NCI-H774 (cell line): ENCODE measurements at regions not wholly inside any gene's neighbourhood (a gene's known extent, or its start where the extent isn't known, plus 50 kb on each side); places are given as distances from the start of the nearest gene placed in this dataset.

Source experiments
- DNase-seq: peaks from one replicate; lab custom pipeline; 2025; lab: John Stamatoyannopoulos, UW

DNA sequence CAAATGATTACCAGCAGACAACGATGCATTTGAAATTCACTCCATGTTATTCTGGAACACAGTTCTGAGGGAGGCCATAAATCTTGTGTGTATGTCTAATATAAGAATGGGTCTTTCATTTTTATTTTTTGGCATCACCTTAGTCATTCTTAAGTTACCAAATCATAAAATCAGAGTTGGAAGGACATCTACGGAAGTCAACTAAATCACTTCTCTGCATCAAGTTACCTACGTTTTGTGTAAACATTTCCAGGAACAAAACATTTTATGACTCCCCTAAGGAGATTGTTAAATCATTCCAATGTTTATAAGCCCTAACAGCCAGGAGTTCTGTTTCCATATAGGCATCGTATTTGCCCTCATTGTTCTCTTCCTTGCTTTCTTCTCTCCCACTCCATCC lies 378.2 kb downstream of the FAM170A start:
- DNase-seq: no peak

- DNase-seq: no peak
Observed at GRCh38 chr5:120012431-120012830, 383.1 kb downstream of the FAM170A start.

DNA sequence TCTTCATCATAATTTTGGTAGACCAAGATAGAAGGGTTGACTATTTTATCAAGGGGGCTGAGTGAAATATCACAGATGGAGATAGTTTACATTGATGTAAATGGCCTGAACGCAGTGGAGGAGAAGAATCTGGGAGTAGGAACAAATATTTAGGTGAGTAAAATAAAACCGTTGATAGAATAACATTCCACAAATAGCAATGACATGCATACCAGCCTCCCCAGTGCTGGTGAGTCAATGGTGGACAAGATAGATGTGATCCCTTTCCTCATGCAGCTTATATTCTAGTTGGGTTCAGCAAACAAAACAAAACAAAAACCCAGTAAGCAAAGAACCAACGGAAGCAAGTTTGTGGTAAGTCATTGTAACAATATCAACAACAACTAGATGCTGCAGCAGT lies 385.2 kb downstream of the FAM170A start:
- DNase-seq: no peak

- no peak for DNase-seq
Observed at GRCh38 chr5:120016717-120017382, 387.5 kb downstream of the FAM170A start.

DNA sequence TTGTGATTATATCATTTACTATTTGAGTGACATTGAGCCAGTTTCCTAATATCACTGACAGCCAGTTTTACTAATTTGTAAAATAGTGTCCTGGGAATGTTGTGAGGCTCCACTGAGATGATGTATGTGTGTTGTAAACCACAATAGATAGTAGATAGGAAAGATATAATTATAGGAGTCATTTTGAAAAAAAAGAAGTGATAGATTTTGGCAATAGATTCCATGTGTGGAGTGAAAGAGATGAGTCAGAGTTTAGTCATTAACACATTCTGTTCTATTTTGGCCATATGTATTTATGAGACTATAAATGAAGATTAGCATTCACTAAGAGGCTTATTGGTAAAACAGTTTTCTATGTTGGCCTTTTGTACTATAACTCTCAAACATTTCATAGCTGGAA lies 388.2 kb downstream of the FAM170A start:
- no peak for DNase-seq

DNA sequence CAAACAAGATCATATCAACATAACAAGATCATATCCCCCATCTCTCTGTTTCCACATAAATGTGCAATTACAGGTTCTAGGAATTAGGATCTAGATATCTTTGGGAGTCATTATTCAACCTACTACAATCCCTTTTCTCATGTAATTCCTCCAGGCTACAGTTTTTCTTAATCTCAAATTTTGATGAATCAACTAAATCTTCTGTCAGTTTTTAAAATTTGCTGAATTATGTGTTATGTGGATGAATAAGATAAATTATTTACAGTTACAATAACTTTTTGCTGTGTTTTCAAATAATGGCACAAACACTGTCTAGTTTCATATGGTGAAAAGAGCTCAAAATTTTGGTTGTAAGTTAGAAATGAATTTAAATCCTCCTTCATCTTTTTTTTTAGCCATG lies 405.8 kb downstream of the FAM170A start:
- DNase-seq: no peak

DNA sequence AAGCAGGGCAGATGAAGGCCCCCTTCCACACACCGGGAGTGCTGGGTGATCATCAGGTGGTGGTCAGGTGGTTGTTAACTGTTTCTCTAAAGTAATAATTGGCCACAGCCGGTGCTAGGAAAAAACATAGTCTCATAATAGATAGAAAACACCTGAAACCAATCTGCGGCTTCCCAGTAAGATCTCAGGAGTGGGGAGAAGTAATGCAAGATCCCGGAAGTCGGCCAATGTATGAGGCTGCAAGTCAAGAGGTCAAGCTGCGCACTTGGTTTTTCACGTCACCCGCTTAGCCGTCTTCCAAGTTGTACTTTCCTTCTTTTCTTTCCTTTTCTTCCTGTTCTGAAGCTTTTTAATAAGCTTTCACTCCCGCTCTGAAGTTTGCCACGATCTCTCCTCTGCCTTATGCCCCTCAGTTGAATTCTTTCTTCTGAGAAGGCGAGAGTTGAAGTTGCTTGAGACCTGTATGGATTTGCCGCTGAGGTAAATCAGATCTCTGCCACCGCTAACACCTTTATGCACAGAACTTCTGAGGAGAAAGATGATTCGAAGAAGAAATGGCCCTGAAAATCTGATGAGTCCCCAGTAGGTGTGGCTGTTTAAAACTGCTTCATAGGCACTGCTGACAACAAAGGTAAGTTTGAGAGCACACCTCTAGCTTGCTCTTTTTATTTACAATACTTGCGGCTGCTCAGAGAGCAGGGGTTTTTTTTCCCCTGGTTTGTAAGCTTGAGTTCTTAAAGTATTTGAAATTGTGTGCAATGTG lies 406.6 kb downstream of the FAM170A start:
- no peak for DNase-seq

- no peak for DNase-seq
Observed at GRCh38 chr5:120037451-120037850, 408.1 kb downstream of the FAM170A start.

GRCh38 chr5:120039111-120039510 lies 409.8 kb downstream of the FAM170A start:
- no peak for DNase-seq

- no peak for DNase-seq
Observed at GRCh38 chr5:120043431-120043830, 414.1 kb downstream of the FAM170A start.

DNA sequence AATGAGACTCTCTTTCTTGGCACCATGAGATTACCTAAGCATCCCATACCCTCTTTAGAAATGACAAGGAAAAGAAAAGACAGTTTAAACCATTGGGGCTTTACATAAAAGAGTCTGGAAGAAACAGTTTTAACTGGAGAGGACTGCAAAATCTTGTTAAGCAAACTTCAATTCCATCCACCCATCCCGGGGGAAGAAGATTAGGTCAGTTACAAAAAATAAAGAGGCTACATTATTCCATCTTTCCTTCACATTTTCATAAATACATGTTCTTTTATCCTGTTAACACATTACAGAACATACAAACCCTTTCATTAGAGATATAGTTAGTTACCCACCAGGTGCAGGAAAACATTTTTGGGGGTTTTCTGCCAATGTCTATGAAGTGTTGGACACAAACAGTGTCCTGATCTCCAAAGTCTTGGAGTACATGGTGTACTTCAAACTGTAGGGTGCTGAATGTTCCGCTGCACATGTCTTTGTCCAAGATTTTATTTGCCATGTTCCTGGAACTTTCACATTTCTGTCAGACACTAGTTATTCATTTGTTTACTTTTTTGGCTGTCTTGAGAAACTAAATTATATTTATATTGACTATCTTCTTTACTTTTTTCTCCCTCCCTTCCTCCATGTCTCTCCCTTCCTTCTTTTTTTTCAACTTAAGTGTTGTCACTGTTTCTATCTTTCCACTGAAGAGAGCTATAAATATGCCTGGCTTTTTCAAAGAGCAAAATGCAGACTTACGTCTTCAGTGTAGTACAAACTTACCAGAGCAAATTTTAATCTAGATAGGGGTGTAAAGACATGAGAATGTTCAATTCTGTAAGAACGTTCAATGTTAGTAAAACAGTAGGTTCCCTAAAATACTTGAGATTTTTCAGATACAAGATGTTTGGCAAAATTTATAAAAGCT lies 410.9 kb upstream of the PRR16 start:
- DNase-seq: no peak

DNA sequence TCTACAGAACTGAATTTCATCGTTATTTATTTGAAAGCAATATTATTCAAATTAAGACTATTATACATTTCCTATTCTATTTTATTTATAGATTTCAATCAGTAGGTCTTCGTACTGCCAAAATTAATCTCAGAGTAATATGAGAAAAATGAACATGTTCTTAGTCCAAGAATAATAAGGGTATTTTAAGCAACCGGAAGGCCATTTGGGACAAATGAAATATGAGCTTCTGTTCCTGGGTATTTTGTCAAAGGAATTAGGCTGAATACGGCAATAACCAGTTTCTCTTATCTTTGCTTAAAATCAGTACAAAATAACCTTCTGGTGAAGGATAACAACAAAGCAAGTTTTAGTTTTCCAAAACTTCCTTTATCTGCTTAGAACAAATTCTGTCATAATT lies 410.3 kb upstream of the PRR16 start:
- no peak for DNase-seq

- DNase-seq: no peak
Observed at GRCh38 chr5:120055858-120056257, 408.2 kb upstream of the PRR16 start.

GRCh38 chr5:120062515-120062917 lies 401.6 kb upstream of the PRR16 start:
- DNase-seq: no peak

GRCh38 chr5:120072068-120072761 lies 391.9 kb upstream of the PRR16 start:
- DNase-seq: no peak

- peak; percentile 16 for DNase-seq
Observed at GRCh38 chr5:120073722-120074121, 390.4 kb upstream of the PRR16 start.

GRCh38 chr5:120080781-120081180 lies 383.3 kb upstream of the PRR16 start:
- DNase-seq: no peak

DNA sequence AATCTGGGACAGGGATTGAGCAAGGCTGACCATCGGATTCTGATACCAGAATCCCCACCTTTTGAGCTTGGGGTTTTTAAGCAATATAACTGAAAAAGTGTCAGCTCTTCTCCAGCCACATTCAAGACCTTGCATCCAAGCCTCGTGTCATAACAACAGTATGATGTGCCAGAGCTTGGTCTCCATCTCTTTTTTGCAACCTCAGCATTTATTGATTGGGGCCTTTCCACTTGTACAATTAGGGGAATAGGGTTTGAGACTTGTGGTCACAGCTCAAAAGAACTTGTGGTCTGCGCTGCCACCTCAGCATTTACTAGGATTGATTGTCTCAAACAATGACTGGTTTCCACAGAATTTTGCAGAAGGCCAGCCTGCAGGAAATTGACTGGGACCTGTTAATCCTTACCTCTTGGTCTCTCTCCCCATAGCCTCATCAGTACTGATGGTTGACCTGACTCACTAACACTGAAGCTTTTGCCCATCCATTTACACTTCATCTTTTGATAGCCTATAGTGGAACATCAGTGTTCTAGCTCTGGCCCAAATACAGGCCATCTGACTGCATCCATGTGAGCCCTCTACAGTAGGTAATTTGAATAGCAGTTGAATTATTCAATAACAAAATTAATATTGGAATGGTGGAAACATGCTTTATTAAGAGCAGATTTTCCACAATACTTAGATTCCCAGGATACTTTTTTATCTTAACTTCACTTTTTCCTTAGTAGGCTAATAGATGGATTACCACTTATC lies 381.6 kb upstream of the PRR16 start:
- no peak for DNase-seq

DNA sequence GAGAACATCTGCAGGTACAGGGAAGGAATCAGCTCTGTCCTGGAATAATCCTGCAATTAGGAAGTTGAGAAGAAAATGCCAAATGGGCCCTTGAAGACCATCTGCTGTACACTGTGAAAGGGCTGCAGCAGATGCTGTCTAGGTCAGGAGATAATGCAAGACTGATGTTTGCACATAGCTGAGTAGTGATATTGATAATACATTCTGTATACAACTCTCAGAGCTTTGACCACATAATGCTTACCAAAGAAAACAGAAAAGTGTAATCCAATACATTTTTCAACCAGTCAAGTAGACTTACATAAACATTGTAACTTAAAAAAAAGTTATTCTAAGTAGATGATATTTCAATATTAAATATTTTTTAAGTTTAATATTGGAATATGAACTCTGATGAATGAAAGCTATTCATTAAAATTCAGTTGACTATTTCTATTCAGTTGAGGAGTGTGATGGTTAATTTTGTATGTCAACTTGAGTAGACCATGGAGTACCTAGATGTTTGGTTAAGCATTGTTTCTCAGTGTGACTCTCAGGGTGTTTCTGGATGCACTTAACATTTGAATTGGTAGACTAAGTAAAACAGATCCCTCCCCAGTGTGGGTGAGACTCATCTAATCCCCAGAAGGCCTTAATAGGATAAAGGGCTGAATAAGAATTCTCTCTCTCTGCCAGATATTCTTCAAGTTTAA lies 380.1 kb upstream of the PRR16 start:
- DNase-seq: no peak

DNA sequence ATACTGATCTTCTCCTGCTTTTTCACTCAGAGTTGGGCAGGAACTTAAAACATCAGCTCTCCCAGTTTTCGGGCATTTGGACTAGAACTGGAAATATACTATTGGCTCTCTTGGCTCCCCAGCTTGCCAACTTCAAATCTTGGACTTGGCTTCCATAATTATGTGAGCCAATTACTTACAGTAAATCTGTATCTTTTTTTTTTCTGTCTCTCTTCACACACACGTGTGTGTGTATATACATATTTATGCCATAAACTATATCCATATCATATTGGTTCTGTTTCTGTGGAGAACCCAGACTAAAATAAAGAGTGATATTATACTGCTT lies 379.6 kb upstream of the PRR16 start:
- DNase-seq: no peak

GRCh38 chr5:120086081-120086480 lies 378.0 kb upstream of the PRR16 start:
- no peak for DNase-seq
